ENCODE measurements at regions not wholly inside any gene's neighbourhood (a gene's known extent, or its start where the extent isn't known, plus 50 kb on each side); places are given as distances from the start of the nearest gene placed in this dataset.
"Not testable (repeated sequence)": the region's sequence is repeated elsewhere in the genome, so short reads cannot be mapped to it uniquely, and the experiment has no call there.

- no peak overlapping the region for H3K4me3 ChIP-seq (ENCODE audit: low read depth, low read length)
- TF ChIP-seq, protein P1, sequence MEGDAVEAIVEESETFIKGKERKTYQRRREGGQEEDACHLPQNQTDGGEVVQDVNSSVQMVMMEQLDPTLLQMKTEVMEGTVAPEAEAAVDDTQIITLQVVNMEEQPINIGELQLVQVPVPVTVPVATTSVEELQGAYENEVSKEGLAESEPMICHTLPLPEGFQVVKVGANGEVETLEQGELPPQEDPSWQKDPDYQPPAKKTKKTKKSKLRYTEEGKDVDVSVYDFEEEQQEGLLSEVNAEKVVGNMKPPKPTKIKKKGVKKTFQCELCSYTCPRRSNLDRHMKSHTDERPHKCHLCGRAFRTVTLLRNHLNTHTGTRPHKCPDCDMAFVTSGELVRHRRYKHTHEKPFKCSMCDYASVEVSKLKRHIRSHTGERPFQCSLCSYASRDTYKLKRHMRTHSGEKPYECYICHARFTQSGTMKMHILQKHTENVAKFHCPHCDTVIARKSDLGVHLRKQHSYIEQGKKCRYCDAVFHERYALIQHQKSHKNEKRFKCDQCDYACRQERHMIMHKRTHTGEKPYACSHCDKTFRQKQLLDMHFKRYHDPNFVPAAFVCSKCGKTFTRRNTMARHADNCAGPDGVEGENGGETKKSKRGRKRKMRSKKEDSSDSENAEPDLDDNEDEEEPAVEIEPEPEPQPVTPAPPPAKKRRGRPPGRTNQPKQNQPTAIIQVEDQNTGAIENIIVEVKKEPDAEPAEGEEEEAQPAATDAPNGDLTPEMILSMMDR (IDR thresholded peaks at IDR 0.05; ENCODE audit: borderline replicate concordance, insufficient read depth, low read depth, low read length) = no peak
Observed at GRCh38 chr3:104347291-104347690, 1019.4 kb upstream of the ALCAM start.

- TF ChIP-seq, protein P1 (IDR thresholded peaks at IDR 0.05; ENCODE audit: borderline replicate concordance, insufficient read depth, low read depth, low read length) = no peak
- H3K4me3 ChIP-seq (ENCODE audit: low read depth, low read length) = no peak overlapping the region
Observed at GRCh38 chr3:104349836-104350235, 1016.9 kb upstream of the ALCAM start.

DNA sequence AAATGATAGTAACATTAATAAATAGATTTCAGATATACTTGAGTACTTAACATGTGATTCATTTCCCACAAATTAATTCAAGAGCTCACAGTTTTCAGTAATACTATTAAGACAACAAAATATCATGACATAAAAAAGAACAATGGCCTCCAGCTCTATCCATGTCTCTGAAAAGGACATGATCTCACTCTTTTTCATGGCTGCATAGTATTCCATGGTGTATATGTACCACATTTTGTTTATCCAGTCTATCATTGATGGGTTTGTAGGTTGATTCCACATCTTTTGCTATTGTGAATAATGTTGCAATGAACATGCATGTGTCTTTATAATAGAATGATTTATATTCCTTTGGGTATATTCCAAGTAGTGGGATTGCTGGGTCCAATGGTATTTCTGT is 1012.8 kb upstream of the ALCAM start:
- TF ChIP-seq, protein P1 (IDR thresholded peaks at IDR 0.05; ENCODE audit: borderline replicate concordance, insufficient read depth, low read depth, low read length) = no peak
- no peak overlapping the region for H3K4me3 ChIP-seq (ENCODE audit: low read depth, low read length)

- TF ChIP-seq, protein P1 (IDR thresholded peaks at IDR 0.05; ENCODE audit: borderline replicate concordance, insufficient read depth, low read depth, low read length) = no peak
- H3K4me3 ChIP-seq (ENCODE audit: low read depth, low read length) = no peak overlapping the region
Observed at GRCh38 chr3:104359546-104359945, 1007.2 kb upstream of the ALCAM start.

- no peak overlapping the region for H3K4me3 ChIP-seq (ENCODE audit: low read depth, low read length)
- TF ChIP-seq, protein P1 (IDR thresholded peaks at IDR 0.05; ENCODE audit: borderline replicate concordance, insufficient read depth, low read depth, low read length) = no peak
Observed at GRCh38 chr3:104360038-104360437, 1006.7 kb upstream of the ALCAM start.

DNA sequence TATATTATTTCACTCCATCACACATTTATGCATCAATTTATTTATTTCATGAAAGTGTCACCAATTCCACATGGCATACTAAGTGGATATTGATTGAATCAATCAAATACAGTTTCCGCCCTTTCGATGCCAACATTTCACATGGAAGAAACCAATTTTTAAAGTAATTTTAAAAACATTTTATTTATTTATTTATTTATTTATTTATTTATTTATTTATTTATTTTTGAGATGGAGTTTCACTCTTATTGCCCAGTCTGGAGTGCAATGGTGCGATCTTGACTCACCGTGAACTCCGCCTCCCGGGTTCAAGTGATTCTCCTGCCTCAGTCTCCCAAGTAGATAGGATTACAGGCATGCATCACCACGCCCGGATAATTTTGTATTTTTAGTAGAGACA is 1005.0 kb upstream of the ALCAM start:
- not testable (repeated sequence) for H3K4me3 ChIP-seq (ENCODE audit: low read depth, low read length)

DNA sequence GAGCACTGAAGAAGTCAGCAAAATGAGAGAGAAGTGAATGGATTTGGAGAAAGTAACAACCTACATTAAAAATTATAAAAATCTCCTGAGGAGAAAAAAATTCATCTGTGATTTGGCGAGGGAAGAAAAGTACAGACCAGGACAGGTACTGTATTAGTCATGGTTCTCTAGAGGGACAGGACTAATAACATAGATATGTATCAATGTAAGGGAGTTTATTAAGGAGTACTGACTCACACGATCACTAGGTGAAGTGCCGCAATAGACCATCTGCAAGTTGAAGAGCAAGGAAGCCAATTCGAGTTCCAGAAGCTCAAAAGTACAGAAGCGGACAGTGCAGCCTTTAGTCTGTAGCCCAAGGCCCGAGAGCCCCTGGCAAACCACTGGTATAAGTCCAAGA is 1004.4 kb upstream of the ALCAM start:
- H3K4me3 ChIP-seq (ENCODE audit: low read depth, low read length) = no peak overlapping the region
- TF ChIP-seq, protein P1 (IDR thresholded peaks at IDR 0.05; ENCODE audit: borderline replicate concordance, insufficient read depth, low read depth, low read length) = no peak

- H3K4me3 ChIP-seq (ENCODE audit: low read depth, low read length) = no peak overlapping the region
- TF ChIP-seq, protein P1 (IDR thresholded peaks at IDR 0.05; ENCODE audit: borderline replicate concordance, insufficient read depth, low read depth, low read length) = no peak
Observed at GRCh38 chr3:104367000-104367399, 999.7 kb upstream of the ALCAM start.
